HUES48 (cell line): ENCODE measurements at regions not wholly inside any gene's neighbourhood (a gene's known extent, or its start where the extent isn't known, plus 50 kb on each side); places are given as distances from the start of the nearest gene placed in this dataset.

Experiments used
- H3K27ac ChIP-seq: one replicate; pipeline ENCODE4 v1.7.0; 2013; ENCODE audit warnings: low read depth, low read length, inconsistent platforms
- H3K27me3 ChIP-seq: 2 replicates; pipeline ENCODE4 v1.6.1; 2013; ENCODE audit warnings: mild to moderate bottlenecking, low read length; ENCODE audit not compliant: control insufficient read depth, insufficient read depth
- H3K36me3 ChIP-seq: 2 replicates; pipeline ENCODE4 v1.6.1; 2013; ENCODE audit warnings: low read length; ENCODE audit not compliant: control insufficient read depth, insufficient read depth
- H3K4me1 ChIP-seq: 2 replicates; pipeline ENCODE4 v1.6.1; 2013; ENCODE audit warnings: mild to moderate bottlenecking, low read length; ENCODE audit not compliant: control insufficient read depth, insufficient read depth
- H3K4me3 ChIP-seq: 2 replicates; pipeline ENCODE4 v1.5.1; 2013; ENCODE audit warnings: mild to moderate bottlenecking, low read depth, low read length
- H3K9ac ChIP-seq: 2 replicates; pipeline ENCODE4 v1.6.1; 2013; ENCODE audit warnings: mild to moderate bottlenecking, low read depth, low read length, moderate library complexity
- H3K9me3 ChIP-seq: 2 replicates; pipeline ENCODE4 v1.6.1; 2013; ENCODE audit warnings: low read length; ENCODE audit not compliant: control insufficient read depth, insufficient read depth

- Histone ChIP-seq H3K9me3 (no peaks in the 10 kb centered on the region), H3K4me3 (no peak overlapping the region), H3K27ac (no peak overlapping the region), H3K36me3 (no peaks in the 10 kb centered on the region), H3K27me3 (peaks cover 3% of the 10 kb centered on the region), H3K4me1 (no peaks in the 10 kb centered on the region), H3K9ac (no peak overlapping the region)
Observed at GRCh38 chr16:86042393-86042792, 143.4 kb downstream of the IRF8 start.

GRCh38 chr16:86042996-86043725, 144.2 kb downstream of the IRF8 start:
- Histone ChIP-seq H3K36me3 (no peaks in the 10 kb centered on the region), H3K4me1 (no peaks in the 10 kb centered on the region; the same call in 1 of the 2 replicates), H3K9me3 (no peaks in the 10 kb centered on the region), H3K9ac (no peak overlapping the region), H3K4me3 (no peak overlapping the region), H3K27ac (no peak overlapping the region), H3K27me3 (peaks cover 3% of the 10 kb centered on the region)

DNA sequence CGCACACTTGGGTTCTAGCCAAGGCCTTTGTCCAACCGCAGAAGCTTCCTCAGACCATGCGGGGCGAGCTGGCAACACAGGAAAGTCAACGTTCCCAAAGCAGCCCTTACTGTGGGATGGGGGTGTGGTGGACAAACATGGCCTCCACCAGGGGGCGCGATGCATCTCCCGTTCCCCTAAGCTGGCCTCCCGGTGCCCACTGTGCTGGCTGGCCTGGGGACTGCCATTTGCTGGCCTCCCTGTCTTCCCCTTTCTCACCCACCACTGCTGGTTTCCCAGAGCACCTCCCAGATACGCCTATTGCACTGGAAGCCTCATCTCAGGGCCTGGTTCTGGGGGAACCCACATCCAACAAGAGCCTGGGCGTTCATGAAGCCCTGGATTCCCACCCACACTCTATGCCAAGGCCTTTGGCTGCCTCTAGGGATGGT, 145.3 kb downstream of the IRF8 start:
- H3K36me3 ChIP-seq = no peaks in the 10 kb centered on the region

GRCh38 chr16:86044881-86045590, 146.1 kb downstream of the IRF8 start:
- Histone ChIP-seq H3K4me1 (no peaks in the 10 kb centered on the region; the same call in 1 of the 2 replicates), H3K27ac (no peak overlapping the region), H3K4me3 (no peak overlapping the region), H3K27me3 (peaks cover 3% of the 10 kb centered on the region), H3K9me3 (no peaks in the 10 kb centered on the region), H3K36me3 (no peaks in the 10 kb centered on the region), H3K9ac (no peak overlapping the region)

More for the DNA sequence above, 145.3 kb downstream of the IRF8 start:
- Histone ChIP-seq H3K4me3 (no peak overlapping the region), H3K9ac (no peak overlapping the region), H3K27me3 (peaks cover 3% of the 10 kb centered on the region), H3K9me3 (no peaks in the 10 kb centered on the region), H3K27ac (no peak overlapping the region), H3K4me1 (no peaks in the 10 kb centered on the region; the same call in 1 of the 2 replicates)

- no peak overlapping the region for H3K27ac ChIP-seq
- H3K9ac ChIP-seq = no peak overlapping the region
- no peaks in the 10 kb centered on the region for H3K36me3 ChIP-seq
- no peaks in the 10 kb centered on the region; the same call in 1 of the 2 replicates for H3K4me1 ChIP-seq
- no peaks in the 10 kb centered on the region for H3K9me3 ChIP-seq
- H3K4me3 ChIP-seq = no peak overlapping the region
- H3K27me3 ChIP-seq = peaks cover 3% of the 10 kb centered on the region
Observed at GRCh38 chr16:86045591-86045971, 146.6 kb downstream of the IRF8 start.

DNA sequence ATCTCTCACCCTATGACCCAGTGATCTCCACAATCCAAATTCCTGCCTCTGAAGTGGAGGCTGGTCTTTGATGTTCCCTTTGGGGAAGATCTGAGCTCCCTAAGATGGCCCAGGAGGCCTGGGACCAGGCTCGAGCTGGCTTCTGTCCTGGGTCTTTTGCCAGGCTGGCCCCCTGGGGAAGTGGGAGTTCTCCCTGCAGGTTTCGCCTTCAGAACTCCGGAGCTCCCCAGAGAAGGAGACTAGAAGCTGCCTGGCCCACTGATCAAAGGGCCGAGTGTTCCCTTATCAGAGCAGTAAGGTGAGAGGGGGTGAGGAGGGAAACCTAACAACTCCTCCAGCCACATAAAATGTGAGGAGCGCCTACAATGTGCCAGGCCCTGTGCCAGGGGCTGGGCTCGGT, 147.1 kb downstream of the IRF8 start:
- peaks cover 3% of the 10 kb centered on the region for H3K27me3 ChIP-seq
- no peak overlapping the region for H3K9ac ChIP-seq
- no peaks in the 10 kb centered on the region for H3K36me3 ChIP-seq
- H3K4me3 ChIP-seq = no peak overlapping the region
- no peak overlapping the region for H3K27ac ChIP-seq
- H3K4me1 ChIP-seq = no peaks in the 10 kb centered on the region; the same call in 1 of the 2 replicates
- no peaks in the 10 kb centered on the region for H3K9me3 ChIP-seq

- H3K9me3 ChIP-seq = no peaks in the 10 kb centered on the region
- no peak overlapping the region for H3K4me3 ChIP-seq
- no peaks in the 10 kb centered on the region; the same call in 1 of the 2 replicates for H3K4me1 ChIP-seq
- H3K36me3 ChIP-seq = no peaks in the 10 kb centered on the region
- peaks cover 3% of the 10 kb centered on the region for H3K27me3 ChIP-seq
- H3K9ac ChIP-seq = no peak overlapping the region
- H3K27ac ChIP-seq = no peak overlapping the region
Observed at GRCh38 chr16:86046667-86047270, 147.8 kb downstream of the IRF8 start.

DNA sequence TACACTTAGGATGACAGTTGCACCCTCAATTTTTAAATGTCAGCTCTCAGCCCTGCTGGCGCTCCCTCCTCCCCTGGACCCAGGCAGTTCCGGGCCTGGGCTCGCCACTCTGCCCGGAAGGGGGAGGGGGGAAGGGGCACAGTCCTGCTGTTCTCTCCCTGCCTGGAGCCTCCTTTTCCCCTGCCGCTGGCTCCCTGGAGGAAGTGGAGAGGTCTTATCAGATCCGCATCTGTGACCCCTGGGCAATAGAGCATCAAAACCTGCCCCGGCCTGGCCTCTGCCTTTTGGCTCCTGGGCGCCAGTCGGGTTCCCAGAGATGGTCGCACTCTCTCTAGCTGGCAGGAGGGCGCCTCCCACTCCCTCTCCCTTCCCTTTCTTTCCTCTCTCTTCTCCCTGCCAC, 149.3 kb downstream of the IRF8 start:
- no peaks in the 10 kb centered on the region for H3K36me3 ChIP-seq
- no peak overlapping the region for H3K27ac ChIP-seq
- H3K27me3 ChIP-seq = peaks cover 3% of the 10 kb centered on the region
- no peaks in the 10 kb centered on the region for H3K9me3 ChIP-seq
- H3K4me1 ChIP-seq = no peaks in the 10 kb centered on the region; the same call in 1 of the 2 replicates
- H3K9ac ChIP-seq = no peak overlapping the region
- H3K4me3 ChIP-seq = no peak overlapping the region

GRCh38 chr16:86048882-86049585, 150.1 kb downstream of the IRF8 start:
- Histone ChIP-seq H3K9me3 (no peaks in the 10 kb centered on the region), H3K9ac (no peak overlapping the region), H3K36me3 (no peaks in the 10 kb centered on the region), H3K27me3 (peaks cover 3% of the 10 kb centered on the region), H3K27ac (no peak overlapping the region), H3K4me1 (no peaks in the 10 kb centered on the region; the same call in 1 of the 2 replicates), H3K4me3 (no peak overlapping the region)

- Histone ChIP-seq H3K4me3 (no peak overlapping the region), H3K9me3 (no peaks in the 10 kb centered on the region), H3K4me1 (no peaks in the 10 kb centered on the region; the same call in 1 of the 2 replicates), H3K36me3 (no peaks in the 10 kb centered on the region), H3K27me3 (peaks cover 3% of the 10 kb centered on the region), H3K27ac (no peak overlapping the region), H3K9ac (no peak overlapping the region)
Observed at GRCh38 chr16:86049641-86050040, 150.7 kb downstream of the IRF8 start.
